ENCODE measurements at regions not wholly inside any gene's neighbourhood (a gene's known extent, or its start where the extent isn't known, plus 50 kb on each side); places are given as distances from the start of the nearest gene placed in this dataset.
A peak's percentile ranks its signal among the peaks of the same experiment; 100 is the strongest.

DNA sequence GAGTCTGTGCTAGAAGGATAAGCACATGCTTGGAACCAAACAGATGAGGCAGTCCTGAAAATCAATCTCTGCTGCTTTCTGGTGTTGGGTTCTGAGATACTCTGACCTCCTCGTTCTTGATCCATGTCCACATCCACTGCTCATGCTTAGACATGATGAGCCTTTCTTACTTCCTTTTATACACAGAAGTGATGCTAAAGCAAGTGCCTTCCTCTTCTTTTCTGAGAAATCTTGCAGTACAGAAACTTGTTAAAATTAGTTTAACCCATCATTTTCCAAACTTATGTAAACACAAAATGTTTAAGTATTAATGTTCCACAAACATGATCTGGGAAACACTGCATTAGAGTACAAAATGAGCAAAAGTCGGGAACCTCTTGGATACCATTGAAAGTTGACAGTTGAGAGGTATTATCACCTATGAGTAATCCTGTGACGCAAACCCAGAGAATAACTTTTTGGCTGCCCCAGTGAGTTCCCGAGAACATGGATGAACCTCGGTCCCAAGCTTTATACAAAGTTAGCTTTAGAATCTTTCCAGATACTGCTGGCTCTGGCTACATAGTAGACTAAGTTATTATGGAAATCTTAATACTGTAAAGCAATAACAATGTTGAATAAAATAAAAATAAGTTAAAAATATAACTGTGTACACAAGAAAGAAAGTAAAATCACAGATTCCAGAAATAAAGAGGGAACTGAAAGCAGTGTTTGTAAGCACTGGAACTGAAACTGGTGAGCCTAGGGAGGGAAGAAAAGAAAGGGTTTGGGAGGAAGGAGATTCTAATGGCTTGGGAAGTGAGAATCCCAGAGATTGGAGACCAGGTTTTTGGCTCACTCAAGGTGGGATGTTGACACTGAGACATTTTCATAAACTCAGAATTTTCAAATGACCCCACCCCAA lies 429.3 kb upstream of the RUNX1 start:
- Histone ChIP-seq H3K36me3 (no peaks in the 10 kb centered on the region), H3K4me3 (no peak overlapping the region), H3K27ac (peak overlapping the region in 2 of 4 donors; percentile 32 to 52), H3K27me3 (no peaks in the 10 kb centered on the region), H3K4me1 (no peaks in the 10 kb centered on the region), H3K9me3 (no peaks in the 10 kb centered on the region)
- no peak for TF ChIP-seq POLR2A (IDR thresholded peaks at IDR 0.05)
- TF ChIP-seq, protein P1, sequence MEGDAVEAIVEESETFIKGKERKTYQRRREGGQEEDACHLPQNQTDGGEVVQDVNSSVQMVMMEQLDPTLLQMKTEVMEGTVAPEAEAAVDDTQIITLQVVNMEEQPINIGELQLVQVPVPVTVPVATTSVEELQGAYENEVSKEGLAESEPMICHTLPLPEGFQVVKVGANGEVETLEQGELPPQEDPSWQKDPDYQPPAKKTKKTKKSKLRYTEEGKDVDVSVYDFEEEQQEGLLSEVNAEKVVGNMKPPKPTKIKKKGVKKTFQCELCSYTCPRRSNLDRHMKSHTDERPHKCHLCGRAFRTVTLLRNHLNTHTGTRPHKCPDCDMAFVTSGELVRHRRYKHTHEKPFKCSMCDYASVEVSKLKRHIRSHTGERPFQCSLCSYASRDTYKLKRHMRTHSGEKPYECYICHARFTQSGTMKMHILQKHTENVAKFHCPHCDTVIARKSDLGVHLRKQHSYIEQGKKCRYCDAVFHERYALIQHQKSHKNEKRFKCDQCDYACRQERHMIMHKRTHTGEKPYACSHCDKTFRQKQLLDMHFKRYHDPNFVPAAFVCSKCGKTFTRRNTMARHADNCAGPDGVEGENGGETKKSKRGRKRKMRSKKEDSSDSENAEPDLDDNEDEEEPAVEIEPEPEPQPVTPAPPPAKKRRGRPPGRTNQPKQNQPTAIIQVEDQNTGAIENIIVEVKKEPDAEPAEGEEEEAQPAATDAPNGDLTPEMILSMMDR (IDR thresholded peaks at IDR 0.05), result no peak
- no peak for DNase-seq

DNA sequence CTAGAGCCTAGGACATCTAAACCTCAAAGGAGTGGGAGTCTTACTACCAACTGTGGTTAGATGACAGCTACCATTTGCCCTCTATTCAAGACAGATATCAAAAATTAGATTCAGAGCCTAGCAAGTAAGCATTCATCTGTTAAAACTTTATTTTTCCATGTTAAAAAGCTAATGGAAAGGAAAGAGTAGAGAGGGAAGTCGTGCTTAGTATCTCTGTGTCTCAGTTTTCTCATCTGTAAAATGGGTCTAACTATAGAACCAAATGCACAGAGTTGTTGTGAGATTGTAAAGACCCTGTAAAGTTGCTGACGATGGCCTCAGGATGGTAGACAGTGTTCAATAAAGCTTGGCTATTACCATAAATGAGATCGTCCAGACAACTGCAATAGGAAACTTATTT lies 428.5 kb upstream of the RUNX1 start:
- no peaks in the 10 kb centered on the region for H3K36me3 ChIP-seq
- H3K4me3 ChIP-seq, result no peak overlapping the region
- H3K4me1 ChIP-seq, result no peaks in the 10 kb centered on the region
- TF ChIP-seq POLR2A (IDR thresholded peaks at IDR 0.05), result no peak
- TF ChIP-seq, protein P1 (IDR thresholded peaks at IDR 0.05), result no peak
- no peak for DNase-seq
- H3K9me3 ChIP-seq, result no peaks in the 10 kb centered on the region
- H3K27ac ChIP-seq, result peak overlapping the region in 2 of 4 donors; percentile 32 to 52
- H3K27me3 ChIP-seq, result no peaks in the 10 kb centered on the region

DNA sequence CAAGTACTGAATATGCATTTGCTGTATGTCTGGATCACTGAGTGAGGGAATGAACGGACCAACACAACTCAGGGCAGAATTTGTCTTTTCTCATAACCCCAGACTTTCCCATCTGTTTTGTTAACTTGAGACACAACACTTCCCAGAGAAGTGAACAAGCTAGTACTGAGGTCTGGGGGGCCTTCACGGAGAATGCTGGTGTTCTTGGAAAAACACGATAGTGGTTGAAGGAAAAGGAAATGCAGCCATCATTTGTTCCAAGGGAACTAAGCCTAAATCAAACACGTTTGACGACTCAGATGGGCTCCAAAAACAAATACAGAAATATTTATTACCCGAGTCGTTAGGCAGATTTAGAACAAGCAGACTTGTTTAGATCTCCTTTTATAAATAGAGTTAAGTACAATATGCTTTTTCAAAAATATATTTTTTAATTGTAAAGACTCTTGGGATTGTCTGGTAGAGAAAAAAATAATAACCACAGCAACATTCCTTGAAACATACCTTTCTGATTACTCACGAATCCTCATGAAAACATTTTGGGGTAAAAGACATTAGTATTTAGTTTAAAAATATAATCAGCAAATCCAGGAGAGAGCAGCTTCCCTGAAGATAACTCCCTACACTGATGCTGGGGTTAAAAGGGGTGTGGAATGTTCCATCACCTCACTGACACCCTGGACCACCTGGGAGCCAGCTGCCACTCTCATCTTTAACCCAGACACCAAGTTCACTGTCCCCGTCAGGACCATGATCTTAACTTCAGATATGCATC lies 427.7 kb upstream of the RUNX1 start:
- DNase-seq, result no peak

DNA sequence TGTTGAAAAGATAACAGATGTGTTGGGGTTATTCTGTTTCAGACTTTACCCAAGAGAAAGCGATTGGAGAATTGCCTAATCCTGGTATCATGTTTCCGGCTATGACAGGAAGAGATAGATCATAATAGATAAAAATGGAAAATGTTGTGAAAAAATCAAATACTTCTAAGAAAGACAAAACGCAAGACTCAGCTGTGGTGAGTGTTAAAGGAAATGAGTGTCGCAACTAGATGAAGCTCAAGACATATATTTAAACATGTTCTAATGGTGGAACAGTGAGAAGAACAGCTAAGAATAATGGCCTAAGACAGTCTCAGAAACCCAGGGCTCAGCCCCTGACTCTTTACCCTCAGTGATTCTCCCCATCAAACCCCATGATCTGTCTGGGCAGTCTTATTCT lies 426.7 kb upstream of the RUNX1 start:
- Histone ChIP-seq H3K27ac (peak overlapping the region in 2 of 4 donors; percentile 48 to 50), H3K4me1 (no peaks in the 10 kb centered on the region), H3K9me3 (no peaks in the 10 kb centered on the region), H3K36me3 (no peaks in the 10 kb centered on the region), H3K27me3 (no peaks in the 10 kb centered on the region), H3K4me3 (no peak overlapping the region)
- no peak for DNase-seq
- TF ChIP-seq POLR2A (IDR thresholded peaks at IDR 0.05), result no peak
- TF ChIP-seq, protein P1 (IDR thresholded peaks at IDR 0.05), result no peak

More for the DNA sequence above, 427.7 kb upstream of the RUNX1 start:
- Histone ChIP-seq H3K4me3 (no peak overlapping the region), H3K9me3 (no peaks in the 10 kb centered on the region), H3K36me3 (no peaks in the 10 kb centered on the region), H3K27me3 (no peaks in the 10 kb centered on the region), H3K4me1 (no peaks in the 10 kb centered on the region), H3K27ac (peak overlapping the region in 3 of 4 donors; percentile 6 to 52 (median 50))
- no peak for TF ChIP-seq POLR2A (IDR thresholded peaks at IDR 0.05)
- TF ChIP-seq, protein P1 (IDR thresholded peaks at IDR 0.05), result no peak

DNA sequence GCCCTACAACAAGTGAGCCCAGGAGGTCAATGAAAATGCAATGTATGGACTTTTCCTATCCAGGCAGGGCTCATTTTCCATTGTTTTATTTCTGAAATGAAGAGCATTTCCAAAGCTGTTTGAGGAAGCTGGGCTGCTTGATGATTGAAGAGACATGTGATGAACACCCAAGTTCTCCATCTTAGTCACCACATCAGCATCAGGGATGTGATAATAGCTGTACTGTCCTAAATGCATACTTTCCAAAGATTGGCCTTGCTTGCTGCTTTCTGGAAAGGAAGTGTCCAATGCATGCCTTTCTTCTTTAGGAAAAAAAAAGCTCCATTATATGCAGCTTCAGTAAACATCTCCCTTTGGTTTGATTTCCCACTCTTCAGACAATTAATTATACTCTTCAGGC lies 425.9 kb upstream of the RUNX1 start:
- DNase-seq, result no peak
- Histone ChIP-seq H3K27me3 (no peaks in the 10 kb centered on the region), H3K9me3 (no peaks in the 10 kb centered on the region), H3K4me1 (no peaks in the 10 kb centered on the region), H3K27ac (peak overlapping the region in 1 of 4 donors; percentile 50), H3K4me3 (no peak overlapping the region), H3K36me3 (no peaks in the 10 kb centered on the region)
- TF ChIP-seq POLR2A (IDR thresholded peaks at IDR 0.05), result no peak
- TF ChIP-seq, protein P1 (IDR thresholded peaks at IDR 0.05), result no peak
